ENCODE measurements at regions not wholly inside any gene's neighbourhood (a gene's known extent, or its start where the extent isn't known, plus 50 kb on each side); places are given as distances from the start of the nearest gene placed in this dataset.

GRCh38 chr1:232555494-232556210, 74.3 kb downstream of the SIPA1L2 start:
- no peak for DNase-seq

- DNase-seq, result no peak
Measured at GRCh38 chr1:232554409-232554808, 75.5 kb downstream of the SIPA1L2 start.

- DNase-seq, result no peak
Measured at GRCh38 chr1:232553809-232554208, 76.1 kb downstream of the SIPA1L2 start.

- DNase-seq, result no peak
Measured at GRCh38 chr1:232553050-232553754, 76.7 kb downstream of the SIPA1L2 start.

- no peak for DNase-seq
Measured at GRCh38 chr1:232551386-232551785, 78.5 kb downstream of the SIPA1L2 start.

- DNase-seq, result no peak
Measured at GRCh38 chr1:232550007-232550406, 79.9 kb downstream of the SIPA1L2 start.

- no peak for DNase-seq
Measured at GRCh38 chr1:232548691-232549090, 81.2 kb downstream of the SIPA1L2 start.

- DNase-seq, result no peak
Measured at GRCh38 chr1:232547938-232548484, 81.9 kb downstream of the SIPA1L2 start.

- no peak for DNase-seq
Measured at GRCh38 chr1:232542633-232543593, 87.0 kb downstream of the SIPA1L2 start.

- no peak for DNase-seq
Measured at GRCh38 chr1:232538943-232539302, 91.0 kb downstream of the SIPA1L2 start.

GRCh38 chr1:232538224-232538942, 91.5 kb downstream of the SIPA1L2 start:
- peak; percentile 12 for DNase-seq

GRCh38 chr1:232534552-232535517, 95.1 kb downstream of the SIPA1L2 start:
- no peak for DNase-seq

GRCh38 chr1:232533328-232533727, 96.6 kb downstream of the SIPA1L2 start:
- no peak for DNase-seq

GRCh38 chr1:232532901-232533300, 97.0 kb downstream of the SIPA1L2 start:
- no peak for DNase-seq

- no peak for DNase-seq
Measured at GRCh38 chr1:232531291-232531690, 98.6 kb downstream of the SIPA1L2 start.

GRCh38 chr1:232529747-232530146, 100.2 kb downstream of the SIPA1L2 start:
- peak; percentile 26 for DNase-seq

GRCh38 chr1:232528472-232529089, 101.4 kb downstream of the SIPA1L2 start:
- no peak for DNase-seq

- peak; percentile 3 for DNase-seq
Measured at GRCh38 chr1:232524056-232524455, 105.9 kb downstream of the SIPA1L2 start.

GRCh38 chr1:232522189-232522588, 107.7 kb downstream of the SIPA1L2 start:
- DNase-seq, result no peak

GRCh38 chr1:232521660-232522059, 108.3 kb downstream of the SIPA1L2 start:
- DNase-seq, result peak; percentile 11

- no peak for DNase-seq
Measured at GRCh38 chr1:232519186-232519585, 110.7 kb downstream of the SIPA1L2 start.

Measured in NCI-H226 (cell line).